COLO668 (cell line): ENCODE measurements at regions not wholly inside any gene's neighbourhood (a gene's known extent, or its start where the extent isn't known, plus 50 kb on each side); places are given as distances from the start of the nearest gene placed in this dataset.

Source experiments
- DNase-seq: peaks from one replicate; lab custom pipeline; 2025; ENCODE audit not compliant: unreplicated experiment; lab: John Stamatoyannopoulos, UW

- no peak for DNase-seq
These were observed 973.1 kb downstream of the TMEM182 start for GRCh38 chr2:103734911-103735310.

DNA sequence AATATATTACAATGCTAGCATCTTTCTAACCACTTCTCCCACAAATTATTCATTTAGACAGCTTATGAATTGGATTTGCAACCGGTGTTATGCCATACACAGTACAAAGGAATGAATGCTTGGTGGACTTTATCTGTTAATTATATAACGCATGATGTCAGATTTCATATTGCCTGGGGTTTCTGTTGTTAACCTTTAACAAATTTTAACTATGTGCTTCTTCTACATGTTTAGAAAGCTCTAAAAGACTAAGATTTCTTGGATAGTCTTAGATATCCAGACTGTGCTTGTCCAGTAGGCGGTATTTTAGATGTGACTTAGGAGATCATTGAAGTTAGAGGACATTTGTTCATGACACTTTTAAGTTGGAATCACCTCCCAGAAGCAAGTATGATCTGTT, 976.3 kb downstream of the TMEM182 start:
- DNase-seq = no peak

GRCh38 chr2:103738606-103739005, 976.8 kb downstream of the TMEM182 start:
- no peak for DNase-seq

DNA sequence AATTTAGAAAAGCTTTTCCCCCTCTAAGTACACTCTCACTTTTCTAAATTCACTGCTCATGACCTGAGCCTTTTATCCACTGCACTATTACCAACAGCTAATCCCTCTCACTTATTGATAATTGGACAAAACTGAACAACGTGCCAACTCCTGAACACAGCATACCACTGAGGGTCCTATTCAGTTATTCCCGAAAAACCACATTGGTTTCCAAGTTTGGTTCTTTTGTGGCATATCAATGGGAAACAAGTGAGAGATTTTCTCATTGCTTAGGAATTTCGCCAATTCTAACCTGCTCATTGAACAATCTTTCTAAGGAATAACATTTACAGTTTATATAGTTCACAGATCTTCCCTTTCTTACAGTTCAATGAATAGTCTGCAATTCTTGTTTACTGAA, 977.4 kb downstream of the TMEM182 start:
- no peak for DNase-seq

DNA sequence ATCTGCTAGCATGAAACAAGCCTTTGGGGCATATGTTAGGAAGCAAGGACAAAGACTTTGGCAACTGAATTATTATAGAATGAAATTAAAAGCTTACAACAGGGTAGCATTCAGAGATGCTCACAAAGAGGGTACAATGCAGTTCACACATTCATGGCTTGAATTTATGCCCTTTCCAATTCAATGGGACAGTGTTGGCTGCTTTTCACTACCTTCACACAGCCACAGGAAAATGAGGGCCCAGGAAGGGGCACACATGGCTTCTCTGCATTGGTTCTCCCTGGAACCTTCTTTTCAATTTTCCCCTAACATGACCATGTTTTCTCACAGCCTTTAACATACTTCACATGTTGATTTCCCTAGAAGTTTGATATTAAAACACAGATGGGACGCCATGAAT, 978.1 kb downstream of the TMEM182 start:
- no peak for DNase-seq

- no peak for DNase-seq
These were observed 978.8 kb downstream of the TMEM182 start for GRCh38 chr2:103740631-103741030.

DNA sequence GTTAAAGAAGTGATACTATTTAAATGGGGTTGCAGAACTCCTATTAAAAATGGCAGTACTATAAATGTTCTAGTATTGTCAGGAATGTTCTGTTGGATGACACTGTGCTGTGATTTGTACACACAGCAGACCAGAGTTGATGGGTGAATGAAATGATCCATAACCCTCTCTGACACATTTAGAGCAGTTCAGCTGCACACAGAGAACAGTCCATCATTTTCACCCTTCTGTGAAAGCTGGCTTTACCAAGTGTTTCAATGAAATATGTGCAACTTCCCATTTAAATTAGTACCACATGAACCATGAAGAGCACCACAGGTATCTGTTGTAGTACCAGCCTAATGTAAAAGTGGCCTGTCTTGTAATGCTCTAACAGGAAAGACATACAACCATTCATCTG, 981.4 kb downstream of the TMEM182 start:
- no peak for DNase-seq

- DNase-seq = no peak
These were observed 992.7 kb downstream of the TMEM182 start for GRCh38 chr2:103754530-103754929.

DNA sequence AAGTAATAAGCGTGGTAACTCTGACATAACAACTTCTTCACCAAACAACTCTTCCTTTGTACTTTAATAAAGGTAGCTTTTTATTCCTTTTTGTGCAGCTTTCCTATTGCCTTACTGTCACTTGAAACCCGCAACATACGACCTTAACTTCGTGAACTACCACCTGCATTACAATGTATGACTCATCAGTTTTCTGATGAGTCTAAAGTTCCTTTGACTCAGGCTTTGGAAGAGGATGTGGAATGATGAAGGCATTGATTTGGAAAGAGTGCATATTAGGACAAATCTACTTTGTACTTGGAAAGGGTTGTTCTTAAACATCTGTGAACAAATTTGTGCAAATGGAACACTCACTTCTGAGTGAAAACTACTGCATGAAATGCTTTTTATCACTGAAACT, 1012.1 kb downstream of the TMEM182 start:
- DNase-seq = no peak

GRCh38 chr2:103780088-103780702, 1018.4 kb downstream of the TMEM182 start:
- no peak for DNase-seq

DNA sequence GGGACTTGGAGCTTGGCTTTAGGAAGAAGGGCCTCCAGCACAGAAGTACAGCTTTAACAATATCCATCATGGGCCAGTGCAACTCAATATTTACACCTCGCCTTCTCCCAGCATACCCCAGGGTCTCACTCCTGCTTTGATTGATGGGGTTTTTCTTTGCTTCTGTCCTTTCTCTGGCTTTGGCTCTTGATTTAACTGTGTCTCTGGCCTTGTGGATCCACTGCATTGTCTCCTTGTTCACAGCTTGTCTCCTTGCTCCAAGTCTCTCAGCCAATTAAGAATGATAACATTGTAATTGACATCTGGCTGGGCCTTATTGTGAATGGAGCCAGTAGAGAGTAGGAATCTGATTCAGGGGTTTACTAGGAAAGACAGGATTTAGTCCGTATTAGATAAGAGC, 1019.5 kb downstream of the TMEM182 start:
- no peak for DNase-seq

DNA sequence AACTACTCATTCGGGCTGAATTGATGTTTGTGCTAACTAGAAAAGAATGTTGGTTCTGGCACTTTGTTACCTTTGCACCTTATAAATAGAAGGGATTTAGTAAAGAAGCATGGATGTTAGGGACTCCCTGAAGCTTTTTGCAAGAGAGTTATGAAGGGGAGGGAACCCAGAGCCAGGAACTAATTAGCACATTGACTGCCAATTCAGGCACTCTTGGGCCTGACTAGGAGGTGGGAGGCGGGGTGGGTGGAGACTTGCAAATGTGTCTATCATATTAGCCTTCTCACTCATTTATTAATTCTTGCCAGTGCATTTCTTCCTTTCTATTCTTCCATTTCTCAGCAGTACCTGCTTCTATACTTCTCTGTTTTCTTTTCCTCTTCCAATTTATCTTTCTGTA, 1022.4 kb downstream of the TMEM182 start:
- no peak for DNase-seq

DNA sequence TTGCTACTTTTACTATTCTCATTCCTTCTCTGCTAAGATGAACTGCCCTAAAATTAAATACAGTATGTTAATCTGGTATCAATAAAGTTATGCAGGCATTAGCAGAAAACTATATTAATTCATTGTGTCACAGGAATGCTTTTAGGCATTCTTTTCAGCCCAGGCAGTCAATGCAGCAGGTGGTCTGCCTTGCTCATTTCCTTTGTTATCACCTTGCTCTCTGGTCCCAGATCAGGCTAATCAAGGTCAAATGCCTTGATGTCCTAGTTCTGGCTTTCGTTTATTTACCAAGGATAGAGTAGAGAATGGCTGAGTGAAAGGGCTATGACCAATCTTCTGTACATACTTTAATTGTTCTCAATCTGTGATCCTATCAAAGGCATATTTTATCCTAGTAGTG, 1023.6 kb downstream of the TMEM182 start:
- DNase-seq = no peak

DNA sequence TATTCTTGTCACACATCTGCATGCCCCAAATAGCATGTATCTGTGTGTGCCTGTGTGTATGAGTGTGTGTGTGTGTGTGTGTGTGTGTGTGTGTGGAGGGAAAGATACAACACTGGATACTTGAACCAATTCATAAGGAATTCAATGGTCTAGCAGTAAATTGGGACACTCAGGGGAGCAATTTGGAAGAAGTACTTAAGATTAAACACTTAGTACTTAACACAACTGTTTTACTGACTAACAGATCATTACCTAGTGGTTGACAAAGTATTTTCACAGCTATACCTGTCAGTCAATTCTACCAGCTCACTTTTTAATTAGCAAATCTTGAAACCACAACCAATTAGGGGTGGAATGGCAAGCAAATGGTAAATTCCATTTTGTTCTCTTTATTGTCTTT, 1024.1 kb downstream of the TMEM182 start:
- no peak for DNase-seq

- DNase-seq = no peak
These were observed 1026.6 kb downstream of the TMEM182 start for GRCh38 chr2:103788389-103788788.

DNA sequence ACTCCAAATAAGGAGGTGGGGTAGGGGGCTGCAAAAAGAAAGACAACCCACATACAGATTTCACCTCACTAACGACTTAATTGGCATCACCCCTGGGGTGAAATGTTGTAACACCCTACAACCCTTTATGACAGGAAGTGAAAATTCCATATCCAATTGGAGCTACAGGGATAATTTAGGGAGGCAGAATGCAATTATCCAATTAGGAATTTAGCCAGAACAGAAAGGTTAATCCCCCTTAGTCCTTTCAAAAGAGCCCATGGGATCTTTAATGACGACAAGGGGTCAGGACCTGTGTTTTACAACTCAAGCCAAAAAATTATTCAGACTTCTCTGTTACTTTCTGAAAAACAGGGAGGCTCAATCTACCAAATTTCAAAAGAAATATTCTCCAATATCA, 1027.1 kb downstream of the TMEM182 start:
- DNase-seq = no peak

DNA sequence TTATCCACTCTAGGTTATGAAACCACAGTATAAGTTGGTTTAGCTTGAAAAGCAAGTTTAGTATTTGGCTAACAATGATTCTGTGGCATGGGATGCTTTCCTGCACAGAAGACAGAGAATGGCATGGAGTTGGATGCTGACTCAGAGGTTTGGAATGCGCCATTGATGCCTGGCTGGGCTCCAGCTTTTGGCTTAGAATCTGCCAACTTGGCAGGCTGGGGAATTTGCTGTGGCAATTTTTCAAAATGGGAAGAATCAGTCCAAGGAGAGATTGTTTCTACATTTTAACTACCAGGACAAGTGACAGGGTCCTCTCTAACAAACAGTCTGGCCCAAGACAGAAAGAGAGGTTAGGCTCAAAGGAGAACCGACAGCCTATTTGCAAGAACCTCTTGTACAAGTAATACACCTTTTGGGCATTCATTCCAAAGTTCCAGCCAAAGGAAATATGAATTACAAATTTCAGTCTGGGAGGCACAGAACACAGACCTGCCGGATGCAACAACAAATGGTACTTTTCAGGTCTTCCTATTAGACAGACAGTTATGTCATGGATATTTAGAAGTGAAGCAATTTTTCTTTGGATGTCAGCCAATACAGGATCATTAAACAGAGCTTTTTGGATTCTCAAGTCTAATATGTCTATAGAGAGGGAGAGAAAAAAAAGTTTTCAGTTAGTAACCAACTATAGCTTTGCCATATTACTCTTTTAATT, 1027.7 kb downstream of the TMEM182 start:
- peak; percentile 33 for DNase-seq

- DNase-seq = no peak
These were observed 1030.2 kb downstream of the TMEM182 start for GRCh38 chr2:103792042-103792441.

- DNase-seq = no peak
These were observed 1036.5 kb downstream of the TMEM182 start for GRCh38 chr2:103798291-103798690.

DNA sequence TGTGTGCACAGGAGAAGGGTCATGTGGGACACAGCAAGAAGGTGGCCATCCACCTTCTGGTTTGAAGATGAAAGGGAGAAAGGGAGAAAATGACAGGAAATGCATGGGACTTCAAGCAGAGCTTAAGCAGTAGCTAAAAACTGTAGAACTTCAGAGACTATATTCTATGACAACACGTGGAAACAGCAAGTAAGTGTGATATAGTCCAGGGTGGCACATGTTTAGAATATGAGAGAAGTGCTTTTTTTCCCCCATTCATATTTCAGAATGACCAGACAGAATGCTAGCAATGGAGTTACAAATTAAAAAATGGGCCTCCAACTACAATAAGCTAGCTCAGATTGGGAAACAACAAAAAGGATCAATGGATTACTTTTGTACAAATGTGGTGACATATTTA, 1042.2 kb downstream of the TMEM182 start:
- no peak for DNase-seq

- no peak for DNase-seq
These were observed 1043.9 kb downstream of the TMEM182 start for GRCh38 chr2:103805746-103806145.

GRCh38 chr2:103808814-103809213, 1045.1 kb upstream of the POU3F3 start:
- DNase-seq = no peak

DNA sequence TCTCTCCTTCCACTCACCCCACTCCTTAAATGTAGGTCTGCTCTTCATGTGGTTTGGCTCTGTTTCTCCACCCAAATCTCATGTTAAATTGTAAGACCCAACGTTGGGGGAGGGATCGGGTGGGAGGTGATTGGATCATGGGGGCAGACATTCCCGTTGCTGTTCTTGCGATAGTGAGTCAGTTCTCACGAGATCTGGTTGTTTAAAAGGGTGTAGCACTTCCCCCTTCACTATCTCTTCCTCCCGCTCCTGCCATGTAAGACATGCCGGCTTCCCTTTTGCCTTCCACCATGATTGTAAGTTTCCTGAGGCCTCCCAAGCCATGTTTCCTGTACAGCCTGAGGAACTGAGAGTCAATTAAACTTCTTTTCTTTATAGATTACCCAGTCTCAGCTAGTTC, 1044.5 kb upstream of the POU3F3 start:
- no peak for DNase-seq
